Gastroesophageal sphincter (tissue), 4 donors: ENCODE measurements at regions not wholly inside any gene's neighbourhood (a gene's known extent, or its start where the extent isn't known, plus 50 kb on each side); places are given as distances from the start of the nearest gene placed in this dataset.

Source experiments
- ATAC-seq: fragments of 150-250 bp; one replicate; pipeline ENCODE4 v1.9.1; 2016; ENCODE audit warnings: mild to moderate bottlenecking, moderate library complexity
- H3K27ac ChIP-seq, 4 donors: fragments of 200-600 bp; sonication (generic) in 3 of 4; 1 replicate in 3 of 4; 2 replicates in 1 of 4; pipeline ENCODE4 v1.5.1; 2016 to 2019
- H3K27me3 ChIP-seq: fragments of 200-600 bp; sonication (generic); one replicate; pipeline ENCODE4 v1.5.1; 2019
- H3K36me3 ChIP-seq, 2 donors: fragments of 200-600 bp; sonication (generic); one replicate each; pipeline ENCODE4 v1.5.1; 2019; ENCODE audit warnings: control low read depth in 1 of 2
- H3K4me1 ChIP-seq, 3 donors: fragments of 200-600 bp; sonication (generic); 1 replicate in 2 of 3; 2 replicates in 1 of 3; pipeline ENCODE4 v1.5.1; 2016 to 2019; ENCODE audit warnings: control low read depth in 2 of 3
- H3K4me3 ChIP-seq, 2 donors: fragments of 200-600 bp; sonication (generic); one replicate each; pipeline ENCODE4 v1.5.1; 2019; ENCODE audit warnings: mild to moderate bottlenecking in 1 of 2, moderate library complexity in 1 of 2
- H3K9me3 ChIP-seq, 3 donors: fragments of 200-600 bp; sonication (generic); one replicate each; pipeline ENCODE4 v1.5.1; 2017 to 2019; ENCODE audit warnings: control low read depth in 2 of 3
- EP300 ChIP-seq: sonication (generic); formaldehyde crosslinking; IDR thresholded peaks from one replicate; pipeline ENCODE4 v1.6.1; 2017; ENCODE audit warnings: antibody characterized with exemption, mild to moderate bottlenecking
- POLR2A ChIP-seq, 2 donors: fragments of 450-650 bp; IDR thresholded peaks; one replicate each; pipeline ENCODE4 v1.6.1; 2017; ENCODE audit warnings: antibody characterized with exemption in 2 of 2, mild to moderate bottlenecking in 2 of 2, moderate library complexity in 1 of 2
- POLR2AphosphoS5 ChIP-seq: sonication (generic); formaldehyde crosslinking; IDR thresholded peaks from one replicate; pipeline ENCODE4 v1.6.1; 2017; ENCODE audit warnings: antibody characterized with exemption
- WGBS, 2 donors: methylation state at CpG; one replicate each; pipeline ENCODE4 v1.1.5; 2018; ENCODE audit warnings: low coverage in 1 of 2; 5-methylcytosine and 5-hydroxymethylcytosine counted together
- TF ChIP-seq, protein P1 (sequence below), 4 experiments: fragments of 200-600 bp in 2 of 4; fragments of 450-650 bp in 2 of 4; sonication (generic) in 1 of 4; IDR thresholded peaks; one replicate each; pipeline ENCODE4 v1.5.1; 2017 to 2019; ENCODE audit warnings: antibody characterized with exemption in 4 of 4, mild to moderate bottlenecking in 2 of 4, moderate library complexity in 2 of 4

GRCh38 chr9:14455243-14455642 lies 141.3 kb upstream of the NFIB start:
- Histone ChIP-seq H3K36me3 (no peaks in the 10 kb centered on the region), H3K4me3 (no peak overlapping the region), H3K27ac (no peak overlapping the region), H3K9me3 (no peaks in the 10 kb centered on the region), H3K27me3 (no peaks in the 10 kb centered on the region), H3K4me1 (no peaks in the 10 kb centered on the region)
- no peak for TF ChIP-seq POLR2AphosphoS5
- no peak for TF ChIP-seq EP300
- TF ChIP-seq POLR2A (IDR thresholded peaks at IDR 0.05), result no peak
- TF ChIP-seq, protein P1, sequence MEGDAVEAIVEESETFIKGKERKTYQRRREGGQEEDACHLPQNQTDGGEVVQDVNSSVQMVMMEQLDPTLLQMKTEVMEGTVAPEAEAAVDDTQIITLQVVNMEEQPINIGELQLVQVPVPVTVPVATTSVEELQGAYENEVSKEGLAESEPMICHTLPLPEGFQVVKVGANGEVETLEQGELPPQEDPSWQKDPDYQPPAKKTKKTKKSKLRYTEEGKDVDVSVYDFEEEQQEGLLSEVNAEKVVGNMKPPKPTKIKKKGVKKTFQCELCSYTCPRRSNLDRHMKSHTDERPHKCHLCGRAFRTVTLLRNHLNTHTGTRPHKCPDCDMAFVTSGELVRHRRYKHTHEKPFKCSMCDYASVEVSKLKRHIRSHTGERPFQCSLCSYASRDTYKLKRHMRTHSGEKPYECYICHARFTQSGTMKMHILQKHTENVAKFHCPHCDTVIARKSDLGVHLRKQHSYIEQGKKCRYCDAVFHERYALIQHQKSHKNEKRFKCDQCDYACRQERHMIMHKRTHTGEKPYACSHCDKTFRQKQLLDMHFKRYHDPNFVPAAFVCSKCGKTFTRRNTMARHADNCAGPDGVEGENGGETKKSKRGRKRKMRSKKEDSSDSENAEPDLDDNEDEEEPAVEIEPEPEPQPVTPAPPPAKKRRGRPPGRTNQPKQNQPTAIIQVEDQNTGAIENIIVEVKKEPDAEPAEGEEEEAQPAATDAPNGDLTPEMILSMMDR (IDR thresholded peaks at IDR 0.05), result no peak
- WGBS, 2 donors, result 74 to 86% methylated on average over 2 of the region's 2 CpGs
- ATAC-seq, result no peak

DNA sequence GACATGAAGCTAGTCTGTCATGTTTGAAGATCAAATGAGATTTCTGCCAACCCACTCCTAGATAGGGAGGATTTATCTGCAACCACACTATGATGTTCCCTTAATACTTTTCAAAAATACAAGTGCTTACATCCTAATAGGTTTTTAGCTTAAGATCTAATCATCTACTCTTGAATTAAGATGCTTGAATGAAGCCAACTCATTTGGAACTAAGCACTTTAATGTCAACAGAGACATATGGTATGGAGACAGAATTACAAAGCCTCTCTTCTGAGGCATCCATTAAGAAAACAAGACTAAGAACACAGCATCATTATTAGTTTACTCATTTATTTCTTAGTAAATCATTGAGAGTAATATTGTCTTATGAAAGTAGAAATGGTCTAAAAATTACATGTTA lies 139.3 kb upstream of the NFIB start:
- Histone ChIP-seq H3K9me3 (no peaks in the 10 kb centered on the region), H3K27ac (no peak overlapping the region), H3K4me1 (no peaks in the 10 kb centered on the region), H3K27me3 (no peaks in the 10 kb centered on the region), H3K36me3 (no peaks in the 10 kb centered on the region), H3K4me3 (no peak overlapping the region)
- ATAC-seq, result no peak
- TF ChIP-seq POLR2A (IDR thresholded peaks at IDR 0.05), result no peak
- TF ChIP-seq, protein P1 (IDR thresholded peaks at IDR 0.05), result no peak
- TF ChIP-seq EP300, result no peak
- TF ChIP-seq POLR2AphosphoS5, result no peak

- H3K4me3 ChIP-seq, result no peak overlapping the region
- no peaks in the 10 kb centered on the region for H3K36me3 ChIP-seq
- no peaks in the 10 kb centered on the region for H3K9me3 ChIP-seq
- TF ChIP-seq POLR2A (IDR thresholded peaks at IDR 0.05) (no peak), POLR2AphosphoS5 (no peak), EP300 (no peak)
- TF ChIP-seq, protein P1 (IDR thresholded peaks at IDR 0.05), result no peak
- no peak for ATAC-seq
- no peak overlapping the region for H3K27ac ChIP-seq
- H3K4me1 ChIP-seq, result no peaks in the 10 kb centered on the region
- WGBS, 2 donors, result 30 to 44% methylated on average over 1 of the region's 1 CpG
- H3K27me3 ChIP-seq, result no peaks in the 10 kb centered on the region
These were observed 138.6 kb upstream of the NFIB start for GRCh38 chr9:14452539-14452938.

GRCh38 chr9:14451949-14452348 lies 138.0 kb upstream of the NFIB start:
- Histone ChIP-seq H3K27ac (no peak overlapping the region), H3K36me3 (no peaks in the 10 kb centered on the region), H3K4me3 (no peak overlapping the region), H3K4me1 (no peaks in the 10 kb centered on the region), H3K27me3 (no peaks in the 10 kb centered on the region), H3K9me3 (no peaks in the 10 kb centered on the region)
- no peak for TF ChIP-seq EP300
- TF ChIP-seq POLR2AphosphoS5, result no peak
- TF ChIP-seq, protein P1 (IDR thresholded peaks at IDR 0.05), result no peak
- TF ChIP-seq POLR2A (IDR thresholded peaks at IDR 0.05), result no peak
- ATAC-seq, result no peak
- WGBS, 2 donors, result 63 to 69% methylated on average over 4 of the region's 4 CpGs

DNA sequence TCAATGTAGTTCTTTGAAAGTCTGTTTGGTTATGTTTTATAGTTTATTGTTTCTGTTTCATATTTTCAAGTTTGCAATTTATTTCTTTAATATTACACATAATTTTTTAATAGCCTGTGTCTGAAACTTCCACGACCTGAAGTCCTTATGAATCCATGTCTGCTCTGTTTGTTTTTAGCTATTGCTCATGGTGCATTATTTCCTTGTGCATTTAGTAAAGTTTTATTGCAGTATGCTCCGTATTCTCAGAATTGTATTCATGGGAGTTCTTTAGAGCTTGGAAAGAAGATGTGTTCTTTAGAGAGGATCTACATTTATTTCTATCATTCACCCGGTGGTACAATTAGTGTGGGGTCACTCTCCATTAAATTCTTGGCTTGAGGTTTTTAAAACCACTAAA lies 133.2 kb upstream of the NFIB start:
- Histone ChIP-seq H3K9me3 (no peaks in the 10 kb centered on the region), H3K36me3 (no peaks in the 10 kb centered on the region), H3K27me3 (no peaks in the 10 kb centered on the region), H3K27ac (no peak overlapping the region), H3K4me1 (no peaks in the 10 kb centered on the region), H3K4me3 (no peak overlapping the region)
- 69 to 92% methylated on average over 3 of the region's 3 CpGs for WGBS, 2 donors
- TF ChIP-seq POLR2A (IDR thresholded peaks at IDR 0.05), result no peak
- no peak for TF ChIP-seq EP300
- no peak for TF ChIP-seq POLR2AphosphoS5
- TF ChIP-seq, protein P1 (IDR thresholded peaks at IDR 0.05), result no peak
- ATAC-seq, result no peak
